Activated CD8-positive, alpha-beta memory T cell treated with anti-CD3 and anti-CD28 coated beads for 4 hours (primary cell): ENCODE measurements at regions not wholly inside any gene's neighbourhood (a gene's known extent, or its start where the extent isn't known, plus 50 kb on each side); places are given as distances from the start of the nearest gene placed in this dataset.
"Not testable (repeated sequence)": the region's sequence is repeated elsewhere in the genome, so short reads cannot be mapped to it uniquely, and the experiment has no call there.

Source experiments
- DNase-seq, 2 donors: peaks; one replicate each; pipeline ENCODE4 v3.0.0-alpha.2; 2020; ENCODE audit warnings: low read depth in 2 of 2

DNA sequence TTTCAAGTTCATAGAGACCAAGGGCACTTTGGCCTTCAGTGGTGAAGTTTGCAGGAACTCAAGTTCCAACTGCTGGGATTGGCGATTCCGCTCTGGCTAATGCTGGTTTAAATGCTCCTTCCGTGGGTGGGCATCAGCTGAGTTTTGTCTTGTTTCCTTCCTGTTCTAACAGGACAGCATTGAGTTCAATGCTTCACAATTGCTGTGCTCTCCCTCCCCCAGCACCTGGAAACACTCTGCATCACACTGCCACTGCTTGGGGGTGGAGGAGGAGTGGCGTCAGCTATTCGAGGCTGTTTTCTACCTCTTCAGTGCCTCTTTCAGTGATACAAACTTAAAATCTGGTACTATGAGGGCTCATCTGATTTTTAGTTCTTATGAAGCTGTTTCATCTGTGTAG is 634.9 kb downstream of the FSCB start:
- no peak for DNase-seq

DNA sequence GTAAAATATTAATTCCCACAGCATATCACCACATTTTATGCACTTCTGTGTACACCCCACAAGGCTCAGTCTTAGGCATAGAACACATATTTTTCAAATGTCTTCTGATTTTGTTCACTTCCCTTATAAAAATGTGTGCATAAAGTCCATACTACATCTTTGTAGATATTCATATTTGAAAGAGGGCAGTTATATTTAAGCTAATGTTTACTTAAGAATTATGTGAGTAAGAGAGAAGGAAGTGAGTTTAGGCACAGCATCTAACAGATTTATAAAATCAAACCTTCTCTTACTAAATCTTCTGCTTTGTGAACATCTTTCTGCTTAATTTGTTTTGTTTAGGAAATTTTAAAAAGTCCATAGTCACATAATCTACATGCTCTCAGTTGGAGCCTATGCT is 648.1 kb downstream of the FSCB start:
- no peak for DNase-seq

DNA sequence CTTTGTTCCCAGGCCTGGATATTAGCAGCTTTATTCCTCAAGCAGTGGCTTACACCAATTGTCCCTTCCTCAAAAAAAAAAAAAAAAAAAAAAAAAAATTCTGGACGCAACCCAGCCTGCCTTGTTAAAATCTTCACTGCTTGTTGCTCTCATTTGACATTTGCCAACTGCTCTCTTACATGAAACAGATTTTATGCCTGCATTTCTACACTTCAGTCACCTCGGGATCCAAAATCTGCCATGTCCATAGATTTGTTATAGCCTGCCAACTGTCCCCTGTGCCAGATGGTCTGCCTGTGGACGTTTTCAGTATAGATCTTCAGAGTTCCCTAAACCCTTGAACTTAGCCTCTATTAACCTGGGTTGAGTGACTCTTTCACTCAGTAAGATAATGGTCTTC is 651.5 kb downstream of the FSCB start:
- DNase-seq, result no peak

DNA sequence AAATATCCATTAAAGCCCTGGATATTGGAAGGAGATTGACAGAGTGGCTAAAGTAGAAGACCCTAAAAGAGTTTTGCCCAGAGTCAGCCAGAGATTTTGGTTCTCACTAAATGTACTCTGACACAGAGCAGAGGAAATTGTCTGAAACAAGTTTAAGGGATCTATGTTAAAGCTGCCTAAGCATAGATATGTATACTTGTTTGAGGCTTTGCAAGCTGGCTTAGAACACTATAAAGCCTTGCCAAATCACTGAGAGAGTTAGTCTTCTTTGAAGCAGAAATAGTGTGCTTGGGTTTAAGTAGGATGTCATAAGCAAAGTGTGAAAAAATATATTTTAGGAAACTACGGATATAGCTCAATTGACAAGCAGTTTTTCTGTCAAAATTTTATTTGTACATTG is 653.5 kb downstream of the FSCB start:
- no peak for DNase-seq

DNA sequence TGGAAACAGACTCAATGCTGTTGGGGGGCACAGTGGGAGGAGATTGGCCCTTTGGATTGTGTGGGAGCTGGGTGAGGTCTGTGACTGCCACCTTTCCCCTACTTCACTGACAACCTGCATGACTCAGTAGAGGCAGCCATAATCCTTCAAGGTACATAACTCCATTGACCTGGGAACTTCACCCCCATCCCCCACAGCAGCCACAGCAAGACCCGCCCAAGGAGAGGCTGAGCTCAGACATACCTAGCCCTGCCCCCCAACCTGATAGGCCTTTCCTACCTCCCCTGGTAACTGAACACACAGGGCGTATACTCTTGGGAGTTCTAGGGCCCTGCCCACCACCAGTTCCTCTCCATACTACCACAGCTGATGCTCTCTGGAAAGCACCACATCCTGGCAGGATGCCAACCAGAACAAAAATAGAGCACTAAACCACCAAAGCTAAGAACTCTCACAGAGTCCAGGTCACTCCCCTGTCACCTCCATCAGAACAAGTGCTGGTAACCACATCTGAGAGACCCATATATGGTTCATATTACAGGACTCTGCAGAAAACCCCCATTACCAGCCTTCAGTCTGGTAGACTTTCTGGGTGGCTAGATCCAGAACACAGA is 703.9 kb downstream of the FSCB start:
- DNase-seq, result no peak

DNA sequence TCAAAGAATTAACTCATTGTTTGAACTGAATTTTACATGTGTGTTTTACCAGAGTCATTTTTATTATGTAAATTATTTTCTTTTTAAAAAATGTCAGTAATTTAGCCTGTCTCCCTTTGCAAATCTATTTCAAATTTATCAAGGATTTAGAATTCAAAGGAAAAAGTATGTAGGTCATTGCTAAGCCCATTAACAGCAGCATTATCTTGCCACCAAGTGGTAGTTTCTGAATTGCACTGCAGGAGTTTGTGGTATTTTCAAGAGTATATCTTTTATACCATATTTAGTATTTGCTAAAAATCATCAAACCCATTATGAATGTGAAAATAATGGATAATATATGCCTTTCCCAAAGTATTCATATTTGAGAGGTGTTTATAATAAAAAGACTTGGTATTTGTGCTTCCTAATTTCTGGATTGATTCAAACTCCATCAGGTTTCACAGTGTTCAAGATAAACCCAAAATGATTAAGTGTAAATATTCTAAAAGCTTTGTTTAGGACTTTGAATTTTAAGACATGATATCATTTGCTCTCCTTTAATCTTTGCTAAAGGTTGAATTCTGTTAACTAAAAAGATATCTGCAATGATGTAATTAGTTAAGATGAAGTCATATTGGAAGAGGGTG is 711.4 kb downstream of the FSCB start:
- DNase-seq, result no peak

DNA sequence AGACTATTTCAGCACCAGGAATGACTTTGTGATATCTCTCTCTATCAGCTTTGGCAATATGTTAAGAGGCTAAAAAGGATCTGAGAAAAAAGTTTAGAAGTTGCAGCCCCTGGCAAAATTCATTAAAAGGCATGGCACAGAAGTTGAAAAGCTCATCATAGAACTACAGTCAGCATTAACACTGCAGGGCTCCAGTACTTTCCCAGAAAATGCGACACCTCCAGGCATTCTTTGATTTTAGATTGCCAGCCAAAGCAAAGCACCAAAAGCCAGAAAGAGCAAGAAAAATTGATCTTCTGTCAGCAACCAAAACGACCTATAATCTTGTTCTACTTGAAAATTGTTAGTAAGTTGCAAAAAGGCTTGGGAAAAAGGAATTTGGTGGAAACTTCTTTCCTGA is 713.5 kb downstream of the FSCB start:
- DNase-seq, result no peak

DNA sequence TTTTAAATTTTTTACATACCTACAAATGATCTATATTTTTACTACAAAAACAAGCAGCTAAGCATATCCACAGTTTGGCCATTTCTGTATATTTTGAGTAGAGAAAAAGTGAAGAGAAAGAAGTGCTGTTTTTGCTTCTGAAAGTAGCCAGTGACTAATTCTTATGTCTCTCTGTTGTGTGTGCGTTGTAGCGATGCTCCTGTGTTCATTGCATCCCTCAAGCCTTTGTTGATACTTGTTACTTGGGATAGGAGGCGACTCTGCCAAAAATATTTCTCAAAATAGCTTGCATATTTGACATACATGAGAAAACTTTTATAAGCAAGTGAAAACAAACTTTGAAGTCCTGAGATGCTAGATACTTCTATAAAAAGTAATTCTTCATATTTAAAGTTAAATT is 714.1 kb downstream of the FSCB start:
- DNase-seq, result no peak

DNA sequence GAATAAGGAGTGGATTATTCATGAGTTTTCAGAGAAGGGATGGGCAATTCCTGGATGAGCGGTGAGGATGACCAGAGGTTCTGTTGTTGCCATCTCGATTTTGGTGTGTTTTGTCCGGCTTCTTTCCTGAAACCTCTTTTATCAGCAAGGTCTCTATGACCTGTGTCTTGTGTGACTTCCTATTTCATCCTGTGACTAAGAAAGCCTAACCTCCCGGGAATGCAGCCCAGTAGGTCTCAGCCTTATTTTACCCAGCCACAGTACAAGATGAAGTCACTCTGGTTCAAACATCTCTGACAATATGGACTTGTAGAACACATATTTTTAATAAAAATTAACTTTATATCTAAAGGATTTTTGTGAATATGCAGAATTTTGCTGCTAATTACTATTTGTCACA is 716.4 kb downstream of the FSCB start:
- DNase-seq, result no peak

DNA sequence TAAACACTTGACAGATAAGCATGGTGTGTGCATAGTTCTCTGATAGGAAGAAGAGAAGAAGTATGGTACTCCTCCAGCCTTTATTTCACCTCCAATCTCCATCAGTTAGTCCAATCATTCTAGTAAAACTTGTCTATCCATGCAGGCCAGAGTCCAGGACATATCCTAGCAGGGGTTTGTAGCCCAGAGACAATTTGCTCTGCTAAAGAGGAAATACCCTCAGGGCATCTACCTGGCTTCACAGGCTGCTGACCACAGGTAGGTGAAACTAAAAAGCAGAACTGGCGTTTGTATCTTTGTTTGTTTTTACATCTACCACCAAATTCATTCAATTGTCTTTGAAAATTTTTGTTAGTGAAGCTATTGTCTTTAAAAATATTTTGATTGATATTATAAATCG is 717.6 kb downstream of the FSCB start:
- DNase-seq, result no peak

DNA sequence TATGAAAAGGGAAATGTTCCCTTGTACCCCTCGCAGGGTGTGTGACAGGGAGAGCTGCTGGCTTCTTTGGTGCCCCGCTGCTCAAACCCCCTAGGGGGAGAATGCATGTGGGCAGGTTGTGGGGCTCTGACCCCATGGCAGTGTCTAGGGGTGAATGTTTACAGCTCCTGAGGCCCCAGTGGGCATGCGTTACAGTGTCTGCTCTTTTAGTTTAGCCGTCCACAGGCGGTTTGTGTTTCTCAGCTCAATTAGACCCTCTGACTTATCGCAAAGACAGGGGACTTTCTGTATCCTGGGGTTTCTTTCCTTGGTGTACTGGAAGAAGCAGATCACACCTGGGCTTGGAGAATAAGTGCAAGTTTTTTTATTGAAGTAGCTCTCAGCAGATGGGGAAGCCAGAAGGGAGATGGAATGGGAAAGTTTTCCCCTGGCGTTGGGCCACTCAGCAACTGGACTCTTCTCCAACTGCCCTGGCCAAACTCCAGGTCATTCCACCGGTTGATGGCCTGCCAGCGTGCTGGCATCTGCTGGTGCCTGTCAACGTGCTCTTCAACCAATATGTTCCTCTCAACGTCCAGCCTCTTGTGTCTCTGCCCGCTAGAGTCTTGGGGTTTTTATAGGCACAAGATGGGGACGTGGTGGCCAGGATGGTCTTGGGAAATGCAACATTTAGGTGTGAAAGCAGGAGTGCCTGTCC is 720.9 kb downstream of the FSCB start:
- DNase-seq, result no peak

DNA sequence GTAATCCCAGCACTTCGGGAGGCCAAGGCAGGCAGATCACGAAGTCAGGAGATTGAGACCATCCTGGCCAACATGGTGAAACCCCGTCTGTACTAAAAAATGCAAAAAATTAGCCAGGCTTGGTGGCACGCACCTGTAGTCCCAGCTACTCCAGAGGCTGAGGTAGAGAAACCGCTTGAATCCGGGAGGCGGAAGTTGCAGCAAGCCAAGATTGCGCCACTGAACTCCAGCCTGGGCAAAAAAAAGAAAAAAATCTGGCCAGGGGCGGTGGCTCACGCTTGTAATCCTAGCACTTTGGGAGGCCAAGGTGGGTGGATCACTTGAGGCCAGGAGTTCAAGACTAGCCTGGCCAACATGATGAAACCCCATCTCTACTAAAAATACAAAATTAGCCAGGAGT is 722.7 kb downstream of the FSCB start:
- DNase-seq, result not testable (repeated sequence)

DNA sequence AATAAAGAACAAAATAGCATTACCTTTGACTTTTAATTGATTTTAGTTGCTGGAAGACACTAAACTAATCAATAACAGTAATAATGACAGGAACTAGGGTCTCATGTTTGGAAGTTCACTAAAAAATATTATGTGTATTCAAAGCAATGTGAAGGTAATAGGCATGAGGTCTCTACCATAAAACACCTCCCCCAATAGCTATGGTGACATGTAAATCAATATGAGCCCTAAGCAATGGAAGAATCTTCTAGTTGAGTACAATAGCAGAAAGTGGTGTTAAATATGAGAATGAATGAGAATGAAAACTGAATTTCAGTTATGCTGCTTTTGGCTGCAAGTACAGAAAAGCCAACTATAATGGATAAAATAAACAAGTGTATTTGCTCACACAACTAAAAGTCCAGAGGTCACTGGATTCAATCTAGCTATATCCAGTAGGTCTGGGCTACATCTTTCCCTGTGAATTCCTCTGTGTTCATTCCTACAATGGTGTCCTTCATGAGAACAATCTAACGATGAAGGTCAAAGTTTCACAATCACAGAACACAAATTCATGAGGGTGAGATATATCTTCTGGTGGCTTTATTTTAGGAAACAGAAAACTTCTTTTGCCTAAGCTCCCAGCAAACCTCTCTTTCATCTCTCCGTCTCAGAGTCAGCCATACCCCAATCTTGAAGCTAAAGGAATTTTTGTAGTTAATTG is 728.0 kb downstream of the FSCB start:
- DNase-seq, result no peak

DNA sequence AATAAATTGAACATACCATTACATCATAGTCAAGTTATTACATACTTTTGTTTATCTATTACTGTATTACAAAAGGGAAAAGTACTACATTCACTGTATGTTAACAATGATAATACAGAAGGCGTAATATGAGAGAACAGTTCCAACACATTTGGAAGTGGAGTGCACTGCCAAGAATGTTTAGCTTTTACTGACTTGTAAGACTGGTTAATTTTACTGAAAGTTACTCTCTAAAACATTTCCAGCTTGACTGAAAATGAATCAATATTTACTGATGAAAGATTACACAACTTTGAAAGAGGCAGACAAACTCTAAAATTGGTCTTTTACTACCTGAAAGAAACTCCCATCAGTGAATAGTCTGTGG is 728.5 kb downstream of the FSCB start:
- no peak for DNase-seq

DNA sequence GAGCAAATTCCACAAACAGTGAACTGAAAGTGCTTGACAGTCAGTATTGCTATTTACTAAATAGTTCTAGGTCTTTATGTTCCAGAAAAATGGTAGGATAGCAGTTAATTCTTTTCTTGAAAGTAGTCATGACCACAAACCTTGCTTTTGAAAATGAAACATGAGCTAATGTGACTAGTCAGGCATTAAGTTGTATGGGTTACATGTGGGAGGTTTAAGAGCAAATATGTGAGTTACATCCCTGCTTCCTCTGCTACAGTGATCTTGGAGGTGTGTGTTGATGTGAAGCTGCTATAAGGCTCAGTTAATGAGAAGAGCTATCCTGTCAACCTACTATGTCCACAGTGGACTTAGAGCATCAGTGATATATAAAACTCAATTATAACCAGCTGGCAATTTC is 741.6 kb downstream of the FSCB start:
- DNase-seq, result no peak

DNA sequence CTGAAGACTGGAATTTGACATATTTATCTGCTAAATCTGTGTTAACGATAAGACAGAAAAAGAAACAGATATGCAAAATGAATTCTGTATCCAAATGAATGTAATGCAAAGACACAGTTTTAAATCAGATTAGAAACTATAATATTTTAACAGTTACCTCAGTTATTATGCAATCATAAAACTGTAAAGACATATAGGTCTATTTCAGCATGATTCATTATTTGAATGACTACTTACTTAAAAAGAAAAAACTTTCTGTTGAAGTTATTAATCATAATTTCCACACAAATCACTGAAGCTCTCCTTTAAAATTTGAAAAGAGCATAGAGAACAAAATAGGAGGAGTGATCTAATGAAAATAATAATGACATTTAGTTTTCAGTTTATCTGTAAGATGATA is 742.6 kb downstream of the FSCB start:
- DNase-seq, result no peak

DNA sequence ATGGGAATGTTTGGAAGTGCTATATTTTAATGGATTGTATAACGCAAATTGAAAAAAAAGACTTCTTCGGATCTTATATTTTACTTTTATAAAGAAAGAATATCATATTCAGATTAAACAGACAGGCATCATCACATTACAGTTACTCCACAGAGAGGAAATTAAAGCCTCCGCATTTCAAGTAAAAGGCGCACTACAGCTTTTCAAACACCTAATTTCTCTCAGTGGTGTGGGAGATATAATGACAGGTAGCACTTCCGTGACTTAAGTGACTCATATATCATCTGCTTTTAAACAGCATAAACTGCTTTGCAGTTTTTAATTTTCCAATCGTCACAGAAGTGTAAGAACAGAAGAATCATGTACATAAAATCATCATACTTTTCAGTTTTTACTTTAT is 751.4 kb downstream of the FSCB start:
- no peak for DNase-seq

DNA sequence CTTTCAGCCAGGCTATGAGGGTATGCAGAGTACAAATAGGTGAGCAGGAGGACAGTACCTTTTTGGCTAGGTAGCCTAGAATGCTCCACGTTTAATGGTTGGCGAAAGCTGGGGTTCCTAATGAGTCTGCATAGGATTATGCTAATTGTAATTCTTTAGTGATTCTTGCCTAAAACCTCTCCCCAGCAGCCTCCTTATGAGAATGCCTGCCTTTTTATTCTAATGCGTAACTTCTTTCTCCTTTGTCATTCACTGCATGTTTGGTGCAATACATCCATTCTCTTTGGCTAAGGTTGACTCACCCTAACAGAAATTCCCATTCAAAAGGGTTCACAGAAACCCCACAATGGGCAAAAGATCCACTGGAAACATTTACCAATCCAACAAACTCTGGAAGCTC is 752.2 kb downstream of the FSCB start:
- DNase-seq, result no peak

DNA sequence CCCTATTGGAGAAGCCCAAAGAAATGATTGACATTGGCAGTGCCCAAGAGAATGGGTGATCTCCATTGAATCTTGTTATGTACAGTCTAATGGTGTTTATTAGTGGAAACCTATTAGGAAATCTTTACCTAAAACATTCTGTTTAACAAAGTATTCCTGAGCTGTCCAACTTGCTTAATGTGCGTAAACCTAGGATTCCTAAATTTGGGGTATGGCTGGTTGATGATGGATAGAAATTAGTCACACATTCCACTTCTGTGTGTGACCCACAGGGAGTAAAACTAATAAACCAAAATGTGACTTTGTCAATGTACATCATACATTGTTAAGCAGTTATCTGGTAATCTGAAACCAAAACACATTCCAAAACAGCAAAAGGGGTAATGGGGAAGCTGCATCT is 761.3 kb downstream of the FSCB start:
- DNase-seq, result no peak

DNA sequence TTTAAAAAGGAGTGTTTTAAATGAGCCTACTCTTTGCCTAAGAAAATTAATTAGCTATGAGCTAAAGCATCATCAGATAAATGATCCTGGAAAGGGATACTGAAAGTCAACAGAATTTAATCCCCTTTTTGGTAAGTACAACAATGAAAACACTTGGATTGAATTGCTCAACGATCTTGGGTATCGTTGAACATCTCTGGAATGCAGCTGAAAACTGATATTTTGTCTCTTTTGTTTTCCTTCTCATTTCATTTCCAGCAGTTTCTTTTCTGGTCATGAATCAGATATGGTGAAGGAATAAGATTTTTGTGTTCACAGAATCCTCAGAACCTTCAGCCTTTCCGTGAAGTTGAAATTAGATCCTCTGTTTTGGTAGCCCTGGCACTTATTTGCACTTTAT is 771.2 kb downstream of the FSCB start:
- DNase-seq, result no peak

DNA sequence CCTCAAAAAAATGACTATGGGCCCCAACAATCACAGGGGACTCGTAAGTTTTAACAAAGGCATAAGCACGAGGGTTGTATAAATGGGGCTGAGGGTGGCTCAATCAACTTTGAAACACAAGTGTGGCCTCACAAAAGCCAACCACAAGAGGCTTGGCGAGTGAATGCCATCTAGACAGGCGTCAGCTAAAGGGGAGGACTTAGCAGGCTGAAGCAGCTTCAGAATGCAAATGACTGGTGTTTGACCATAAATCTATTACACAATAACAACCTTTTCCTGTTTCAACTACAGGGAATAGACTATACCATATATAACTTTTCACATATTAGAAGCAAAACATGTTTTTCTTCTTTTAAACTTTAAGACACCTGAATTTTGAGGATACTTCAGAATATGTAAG is 777.9 kb downstream of the FSCB start:
- DNase-seq, result no peak

DNA sequence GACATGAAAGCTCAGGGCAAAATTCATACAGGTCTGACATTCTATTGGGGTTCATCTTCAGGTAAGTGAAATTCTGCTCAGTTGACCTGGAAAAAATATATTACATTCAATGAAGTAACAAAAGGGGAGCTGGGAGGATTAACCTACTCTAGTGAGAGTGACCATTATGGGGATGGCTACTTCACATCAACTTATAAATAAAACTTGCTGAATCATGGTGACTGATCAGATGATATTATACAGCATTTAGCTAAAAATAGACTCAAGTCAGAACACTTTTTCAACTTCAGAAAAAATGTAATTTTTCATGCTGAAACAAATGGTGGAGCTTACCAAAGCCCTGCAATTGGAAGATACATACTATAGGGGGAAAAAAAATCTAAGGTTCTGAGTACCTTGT is 800.2 kb downstream of the FSCB start:
- no peak for DNase-seq
